ENCODE measurements at regions not wholly inside any gene's neighbourhood (a gene's known extent, or its start where the extent isn't known, plus 50 kb on each side); places are given as distances from the start of the nearest gene placed in this dataset.

DNA sequence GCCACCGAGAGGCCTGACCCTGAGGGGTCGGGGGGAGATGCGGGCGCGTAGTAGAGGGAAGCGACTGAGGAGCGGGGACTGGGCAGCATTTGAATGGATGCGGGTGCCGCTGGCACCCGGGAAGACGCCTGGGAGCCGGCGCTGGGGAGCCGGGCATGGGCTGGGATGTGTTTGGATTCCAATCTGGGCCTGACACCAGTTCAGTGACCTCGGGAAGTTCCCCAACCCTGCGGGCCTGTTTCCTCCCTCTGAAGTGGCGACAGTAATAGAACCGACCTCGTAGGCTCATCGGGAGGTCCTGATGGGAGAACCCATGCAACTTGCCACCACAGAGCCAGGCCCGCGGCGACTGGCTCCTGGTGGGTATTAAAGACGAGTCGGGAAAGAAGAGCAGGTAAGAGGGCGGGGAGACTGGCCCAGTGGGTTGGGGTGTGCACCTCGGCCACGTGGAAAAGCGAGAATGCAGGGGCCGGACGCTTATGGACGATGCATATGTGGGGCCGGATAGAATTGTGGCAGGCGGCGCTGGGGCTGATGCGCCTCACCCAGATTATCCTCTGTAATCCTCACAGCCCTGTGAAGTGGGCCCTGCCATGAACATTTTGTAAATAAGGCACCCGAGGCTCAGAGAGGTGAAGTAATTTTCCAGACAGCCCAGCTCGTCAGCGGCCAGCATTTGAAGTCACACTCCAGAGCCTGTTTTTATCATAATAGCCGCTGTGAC lies 105.8 kb downstream of the SLC16A1 start:
- WGBS, 2 donors, result 34 to 37% methylated on average over 40 of the region's 40 CpGs
- DNase-seq (no peak), FAIRE-seq (no peak), ATAC-seq (peak in 1 of 4 donors; percentile 12)
- H3K9me3 ChIP-seq, result no peaks in the 10 kb centered on the region
- no peak overlapping the region for H3K27ac ChIP-seq
- H3K4me1 ChIP-seq, result no peaks in the 10 kb centered on the region
- TF ChIP-seq, protein P1, sequence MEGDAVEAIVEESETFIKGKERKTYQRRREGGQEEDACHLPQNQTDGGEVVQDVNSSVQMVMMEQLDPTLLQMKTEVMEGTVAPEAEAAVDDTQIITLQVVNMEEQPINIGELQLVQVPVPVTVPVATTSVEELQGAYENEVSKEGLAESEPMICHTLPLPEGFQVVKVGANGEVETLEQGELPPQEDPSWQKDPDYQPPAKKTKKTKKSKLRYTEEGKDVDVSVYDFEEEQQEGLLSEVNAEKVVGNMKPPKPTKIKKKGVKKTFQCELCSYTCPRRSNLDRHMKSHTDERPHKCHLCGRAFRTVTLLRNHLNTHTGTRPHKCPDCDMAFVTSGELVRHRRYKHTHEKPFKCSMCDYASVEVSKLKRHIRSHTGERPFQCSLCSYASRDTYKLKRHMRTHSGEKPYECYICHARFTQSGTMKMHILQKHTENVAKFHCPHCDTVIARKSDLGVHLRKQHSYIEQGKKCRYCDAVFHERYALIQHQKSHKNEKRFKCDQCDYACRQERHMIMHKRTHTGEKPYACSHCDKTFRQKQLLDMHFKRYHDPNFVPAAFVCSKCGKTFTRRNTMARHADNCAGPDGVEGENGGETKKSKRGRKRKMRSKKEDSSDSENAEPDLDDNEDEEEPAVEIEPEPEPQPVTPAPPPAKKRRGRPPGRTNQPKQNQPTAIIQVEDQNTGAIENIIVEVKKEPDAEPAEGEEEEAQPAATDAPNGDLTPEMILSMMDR (IDR thresholded peaks at IDR 0.05), result no peak
- intact Hi-C loops (cut with DNase I), result no loop called here
- peak overlapping the region in 3 of 4 donors; percentile 13 to 52 (median 35) for H3K4me3 ChIP-seq
- H3K27me3 ChIP-seq, result peaks cover 0 to 13% (median 3%) of the 10 kb centered on the region in 4 donors
- H3K36me3 ChIP-seq, result no peaks in the 10 kb centered on the region

DNA sequence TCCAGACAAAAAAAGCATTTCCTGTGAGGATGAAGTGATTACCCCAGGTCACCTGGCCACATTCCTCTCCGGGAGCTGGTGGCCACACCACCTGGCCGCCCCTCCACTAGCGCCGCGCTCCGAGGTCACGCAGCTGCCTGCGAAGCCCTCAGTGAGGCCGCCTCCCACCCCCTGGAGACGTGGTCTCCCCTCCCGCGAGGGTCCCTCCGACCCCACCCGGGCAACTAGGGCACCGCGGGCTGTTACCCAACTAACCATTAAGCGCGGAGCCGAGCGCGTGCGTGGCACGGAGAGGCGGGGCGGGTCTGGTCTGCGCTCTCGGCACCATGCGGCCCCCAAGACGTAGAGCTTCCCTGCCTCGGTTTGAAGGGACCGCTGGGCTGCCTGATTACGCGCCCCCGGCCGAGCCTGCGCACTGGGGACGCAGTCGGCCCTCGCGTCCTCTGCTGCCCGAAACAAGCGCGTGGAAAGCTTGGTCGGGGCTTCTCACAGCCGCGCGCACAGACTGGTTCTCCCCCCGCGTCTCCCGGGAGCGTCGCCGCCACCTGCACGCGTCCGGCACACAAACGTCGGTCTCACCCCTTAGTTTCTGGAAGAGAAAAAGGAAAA lies 106.5 kb downstream of the SLC16A1 start:
- intact Hi-C loops (cut with DNase I), result no loop called here
- 1% methylated on average over 58 of the region's 58 CpGs for WGBS, 2 donors
- ATAC-seq, result peak in 3 of 4 donors; percentile 18 to 46 (median 29)
- no peak for FAIRE-seq
- Histone ChIP-seq H3K9me3 (no peaks in the 10 kb centered on the region), H3K27me3 (peaks cover 0 to 11% (median 3%) of the 10 kb centered on the region in 4 donors), H3K4me3 (peak overlapping the region in 3 of 4 donors; percentile 13 to 52 (median 35)), H3K36me3 (no peaks in the 10 kb centered on the region), H3K27ac (no peak overlapping the region), H3K4me1 (no peaks in the 10 kb centered on the region)
- TF ChIP-seq, protein P1 (IDR thresholded peaks at IDR 0.05), result no peak
- DNase-seq, result peak in 2 of 6 donors; percentile 57 to 62

DNA sequence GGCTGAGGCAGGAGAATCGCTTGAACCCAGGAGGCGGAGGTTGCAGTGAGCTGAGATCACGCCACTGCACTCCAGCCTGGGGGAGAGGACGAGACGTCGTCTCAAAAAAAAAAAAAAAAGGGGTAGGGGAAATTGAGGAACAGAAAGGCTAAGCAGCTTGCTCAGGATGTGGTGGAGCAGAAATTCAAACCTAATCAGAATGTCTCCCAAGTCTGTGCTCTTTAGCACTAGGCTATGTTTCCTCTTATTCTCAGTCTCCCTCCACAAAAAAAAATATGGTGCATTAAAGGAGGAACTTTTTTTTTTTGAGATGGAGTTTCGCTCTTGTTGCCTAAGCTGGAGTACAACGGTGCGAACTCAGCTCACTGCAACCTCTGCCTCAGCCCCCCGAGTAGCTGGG lies 114.2 kb downstream of the SLC16A1 start:
- Histone ChIP-seq H3K27ac (no peak overlapping the region), H3K9me3 (no peaks in the 10 kb centered on the region), H3K4me3 (no peak overlapping the region), H3K36me3 (no peaks in the 10 kb centered on the region), H3K27me3 (no peaks in the 10 kb centered on the region), H3K4me1 (no peaks in the 10 kb centered on the region)
- DNase-seq (no peak), ATAC-seq (peak in 2 of 4 donors; percentile 51 to 77), FAIRE-seq (no peak)
- 77 to 89% methylated on average over 10 of the region's 10 CpGs for WGBS, 2 donors
- intact Hi-C loops (cut with DNase I), result no loop called here
- TF ChIP-seq, protein P1 (IDR thresholded peaks at IDR 0.05), result no peak

DNA sequence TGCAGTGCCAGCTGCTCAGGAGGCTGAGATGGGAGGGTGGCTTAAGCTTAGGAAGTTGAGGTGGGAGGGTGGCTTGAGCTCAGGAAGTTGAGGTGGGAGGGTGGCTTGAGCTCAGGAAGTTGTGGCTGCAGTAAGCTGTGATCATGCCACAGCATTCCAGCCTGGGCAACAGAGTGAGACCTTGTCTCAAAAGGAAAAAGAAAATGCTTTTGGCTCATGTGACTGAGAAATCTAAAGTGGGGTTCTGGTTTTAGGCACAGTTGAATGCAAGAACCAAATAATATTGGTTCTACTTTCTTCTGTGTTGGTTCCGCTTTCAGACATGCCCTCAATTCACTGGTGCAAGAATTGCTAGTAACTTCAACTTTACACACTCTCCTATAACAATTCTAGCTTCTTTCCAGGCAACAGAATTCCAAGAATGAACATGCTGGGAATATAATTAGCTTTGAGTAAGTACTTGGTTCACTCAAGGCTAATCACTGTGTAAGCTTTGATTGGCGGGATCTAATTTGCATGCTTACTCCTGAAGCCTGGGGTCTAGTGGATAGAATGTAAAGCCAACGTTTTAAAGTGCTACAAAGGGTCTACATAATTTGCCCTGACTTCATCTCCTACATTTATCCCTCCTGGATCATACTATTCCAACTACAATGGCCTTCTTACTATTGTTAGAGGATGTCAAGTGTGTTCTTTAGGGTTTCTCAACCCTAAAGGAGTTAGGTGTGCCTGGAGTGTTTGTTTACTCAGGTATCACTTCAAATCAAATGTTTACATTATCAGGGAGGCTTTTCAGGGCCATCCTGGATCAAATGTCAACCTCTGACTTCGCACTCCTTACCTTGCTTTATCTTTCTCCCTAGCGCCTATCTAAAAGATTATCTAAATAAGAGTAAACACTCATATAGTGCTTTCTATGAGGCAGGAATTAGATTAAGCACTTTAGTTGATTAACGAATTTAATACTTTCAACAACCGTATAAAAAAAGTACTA lies 115.1 kb downstream of the SLC16A1 start:
- H3K36me3 ChIP-seq, result no peaks in the 10 kb centered on the region
- DNase-seq, result no peak

More for the DNA sequence above, 115.1 kb downstream of the SLC16A1 start:
- peak in 1 of 4 donors; percentile 60 for ATAC-seq
- H3K9me3 ChIP-seq, result no peaks in the 10 kb centered on the region
- WGBS, 2 donors, result 52 to 58% methylated on average over 7 of the region's 7 CpGs
- no peaks in the 10 kb centered on the region for H3K4me1 ChIP-seq
- H3K4me3 ChIP-seq, result no peak overlapping the region
- no peak for FAIRE-seq
- TF ChIP-seq, protein P1 (IDR thresholded peaks at IDR 0.05), result no peak
- intact Hi-C loops (cut with DNase I), result no loop called here
- no peak overlapping the region for H3K27ac ChIP-seq
- H3K27me3 ChIP-seq, result no peaks in the 10 kb centered on the region
